Gastrocnemius medialis (tissue), 4 donors: ENCODE measurements at regions not wholly inside any gene's neighbourhood (a gene's known extent, or its start where the extent isn't known, plus 50 kb on each side); places are given as distances from the start of the nearest gene placed in this dataset.

ENCODE experiments used
- ATAC-seq, 2 donors: fragments of 150-250 bp; one replicate each; pipeline ENCODE4 v1.9.1; 2016
- DNase-seq, 2 donors: peaks; one replicate each; pipeline ENCODE4 v3.0.0-alpha.2; 2019
- H3K27ac ChIP-seq, 4 donors: fragments of 200-600 bp; sonication (generic); 1 replicate in 1 of 4; 2 replicates in 3 of 4; pipeline ENCODE4 v1.5.1; 2016 to 2018; ENCODE audit warnings: mild to moderate bottlenecking in 2 of 4, moderate library complexity in 1 of 4
- H3K27me3 ChIP-seq, 3 donors: fragments of 200-600 bp; sonication (generic) in 2 of 3; 1 replicate in 1 of 3; 2 replicates in 2 of 3; pipeline versions ENCODE4 v1.5.1 to v1.6.0; 2016 to 2019; ENCODE audit warnings: mild to moderate bottlenecking in 1 of 3, moderate library complexity in 1 of 3
- H3K36me3 ChIP-seq, 2 donors: fragments of 200-600 bp; sonication (generic) in 1 of 2; one replicate each; pipeline ENCODE4 v1.5.1; 2017 to 2018
- H3K4me1 ChIP-seq, 2 donors: fragments of 200-600 bp; sonication (generic) in 1 of 2; one replicate each; pipeline ENCODE4 v1.5.1; 2016 to 2017; ENCODE audit warnings: mild to moderate bottlenecking in 2 of 2
- H3K4me3 ChIP-seq, 4 donors: fragments of 200-600 bp; sonication (generic) in 3 of 4; 1 replicate in 1 of 4; 2 replicates in 3 of 4; pipeline ENCODE4 v1.5.1; 2016 to 2019; ENCODE audit warnings: mild to moderate bottlenecking in 2 of 4
- H3K9me3 ChIP-seq, 3 donors: fragments of 200-600 bp; sonication (generic) in 2 of 3; 1 replicate in 1 of 3; 2 replicates in 2 of 3; pipeline ENCODE4 v1.5.1; 2016 to 2019
- POLR2A ChIP-seq, 2 donors: fragments of 450-650 bp; IDR thresholded peaks; one replicate each; pipeline ENCODE4 v1.6.1; 2017; ENCODE audit warnings: antibody characterized with exemption in 2 of 2, mild to moderate bottlenecking in 2 of 2, moderate library complexity in 2 of 2
- in situ Hi-C, 4 donors: fragments of 200-750 bp; cut with MboI; loops; one replicate each; pipeline versions ENCODE4 v1.15.0 to v1.8.0; 2017; ENCODE audit warnings: low sequenced_read_pairs in 4 of 4
- intact Hi-C: fragments of 100-400 bp; cut with DNase I; formaldehyde crosslinking; loops from one replicate; pipeline ENCODE4 v1.15.1; 2023; ENCODE audit warnings: low total_unique reads
- TF ChIP-seq, protein P1 (sequence below), 5 experiments: fragments of 450-650 bp in 3 of 5; fragments of 200-600 bp in 2 of 5; sonication (generic) in 2 of 5; IDR thresholded peaks in 4 of 5; conservative IDR thresholded peaks in 1 of 5; 1 replicate in 4 of 5; 2 replicates in 1 of 5; pipeline ENCODE4 v1.5.1; 2016 to 2019; ENCODE audit warnings: antibody characterized with exemption in 5 of 5, mild to moderate bottlenecking in 3 of 5, moderate library complexity in 3 of 5

DNA sequence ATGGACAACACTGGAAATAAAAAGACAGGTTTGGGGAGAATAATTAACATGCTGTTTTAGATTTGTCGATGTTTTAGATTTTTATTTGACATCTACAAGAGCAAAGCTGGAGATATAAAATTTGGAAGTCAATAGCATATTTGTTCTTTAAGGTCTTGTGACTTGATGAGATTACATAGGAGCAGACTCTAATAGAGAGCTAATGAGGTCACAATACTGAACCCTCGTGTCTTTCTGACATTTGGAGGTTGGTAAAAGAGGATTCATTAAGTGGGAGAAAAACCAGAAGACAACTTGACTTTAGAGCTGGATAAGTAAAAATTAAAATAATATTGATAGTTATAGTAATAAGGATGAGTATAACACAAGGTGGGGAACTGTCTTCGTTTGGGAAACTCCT lies 322.7 kb upstream of the SEMA6A start:
- in situ Hi-C loops: no loop called here

DNA sequence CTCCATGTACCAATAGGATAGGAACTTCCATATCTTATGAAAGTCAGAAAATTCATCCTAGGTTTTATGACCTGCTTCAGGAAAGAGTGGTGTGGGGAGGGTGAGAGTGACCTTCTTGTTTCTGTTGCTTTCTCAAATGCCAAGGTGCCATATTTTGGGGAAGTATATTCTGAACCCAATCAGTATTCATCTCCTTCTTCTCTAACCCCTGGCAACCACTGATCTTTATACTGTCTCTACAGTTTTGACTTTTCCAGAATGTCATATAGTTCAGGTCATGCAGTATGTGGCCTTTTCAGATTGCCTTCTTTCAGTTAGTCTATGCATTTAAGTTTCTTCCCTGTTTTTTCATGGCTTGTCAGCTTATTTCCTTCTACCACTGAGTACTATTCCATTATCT lies 321.4 kb upstream of the SEMA6A start:
- Histone ChIP-seq H3K27ac (no peak overlapping the region), H3K36me3 (no peaks in the 10 kb centered on the region), H3K9me3 (no peaks in the 10 kb centered on the region), H3K4me3 (no peak overlapping the region), H3K4me1 (peaks cover 0 to 8% of the 10 kb centered on the region in 2 donors), H3K27me3 (no peaks in the 10 kb centered on the region)
- intact Hi-C loops (no loop called here), in situ Hi-C loops (no loop called here)
- TF ChIP-seq, protein P1, sequence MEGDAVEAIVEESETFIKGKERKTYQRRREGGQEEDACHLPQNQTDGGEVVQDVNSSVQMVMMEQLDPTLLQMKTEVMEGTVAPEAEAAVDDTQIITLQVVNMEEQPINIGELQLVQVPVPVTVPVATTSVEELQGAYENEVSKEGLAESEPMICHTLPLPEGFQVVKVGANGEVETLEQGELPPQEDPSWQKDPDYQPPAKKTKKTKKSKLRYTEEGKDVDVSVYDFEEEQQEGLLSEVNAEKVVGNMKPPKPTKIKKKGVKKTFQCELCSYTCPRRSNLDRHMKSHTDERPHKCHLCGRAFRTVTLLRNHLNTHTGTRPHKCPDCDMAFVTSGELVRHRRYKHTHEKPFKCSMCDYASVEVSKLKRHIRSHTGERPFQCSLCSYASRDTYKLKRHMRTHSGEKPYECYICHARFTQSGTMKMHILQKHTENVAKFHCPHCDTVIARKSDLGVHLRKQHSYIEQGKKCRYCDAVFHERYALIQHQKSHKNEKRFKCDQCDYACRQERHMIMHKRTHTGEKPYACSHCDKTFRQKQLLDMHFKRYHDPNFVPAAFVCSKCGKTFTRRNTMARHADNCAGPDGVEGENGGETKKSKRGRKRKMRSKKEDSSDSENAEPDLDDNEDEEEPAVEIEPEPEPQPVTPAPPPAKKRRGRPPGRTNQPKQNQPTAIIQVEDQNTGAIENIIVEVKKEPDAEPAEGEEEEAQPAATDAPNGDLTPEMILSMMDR (IDR thresholded peaks at IDR 0.05 in 4 of 5, conservative IDR thresholded peaks at IDR 0.05 in 1 of 5): no peak
- TF ChIP-seq POLR2A (IDR thresholded peaks at IDR 0.05): no peak
- DNase-seq (no peak), ATAC-seq (no peak)

More for the DNA sequence above, 322.7 kb upstream of the SEMA6A start:
- H3K27ac ChIP-seq: no peak overlapping the region
- no peak overlapping the region for H3K4me3 ChIP-seq
- TF ChIP-seq, protein P1 (IDR thresholded peaks at IDR 0.05 in 4 of 5, conservative IDR thresholded peaks at IDR 0.05 in 1 of 5): no peak
- TF ChIP-seq POLR2A (IDR thresholded peaks at IDR 0.05): no peak
- H3K27me3 ChIP-seq: no peaks in the 10 kb centered on the region
- no peaks in the 10 kb centered on the region for H3K9me3 ChIP-seq
- no peak for ATAC-seq
- no peaks in the 10 kb centered on the region for H3K36me3 ChIP-seq
- intact Hi-C loops: no loop called here
- H3K4me1 ChIP-seq: peaks cover 0 to 8% of the 10 kb centered on the region in 2 donors
- DNase-seq: no peak

DNA sequence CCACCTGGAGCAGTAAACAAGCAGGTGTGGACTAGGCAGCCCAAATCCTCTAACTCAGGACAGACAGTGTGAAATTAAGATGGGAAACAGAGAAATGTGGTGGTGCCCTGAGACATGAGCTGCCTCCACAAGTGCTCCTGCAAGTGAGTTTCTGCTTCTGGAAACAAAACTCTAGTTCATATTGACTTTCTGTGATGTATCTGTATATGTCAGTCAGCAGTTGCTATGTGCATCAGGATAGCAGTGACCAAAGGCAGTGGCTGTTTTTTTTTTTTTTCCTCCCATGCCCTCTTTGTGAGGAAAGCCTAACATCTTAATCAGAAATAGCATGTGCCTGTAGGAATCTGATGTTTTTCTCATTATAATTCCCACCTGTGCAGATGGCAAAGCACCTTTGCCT lies 318.4 kb upstream of the SEMA6A start:
- Histone ChIP-seq H3K9me3 (no peaks in the 10 kb centered on the region), H3K27me3 (no peaks in the 10 kb centered on the region), H3K4me1 (no peaks in the 10 kb centered on the region), H3K27ac (no peak overlapping the region), H3K36me3 (no peaks in the 10 kb centered on the region), H3K4me3 (no peak overlapping the region)
- intact Hi-C loops (no loop called here), in situ Hi-C loops (no loop called here)
- ATAC-seq (no peak), DNase-seq (no peak)
- no peak for TF ChIP-seq POLR2A (IDR thresholded peaks at IDR 0.05)
- TF ChIP-seq, protein P1 (IDR thresholded peaks at IDR 0.05 in 4 of 5, conservative IDR thresholded peaks at IDR 0.05 in 1 of 5): no peak

DNA sequence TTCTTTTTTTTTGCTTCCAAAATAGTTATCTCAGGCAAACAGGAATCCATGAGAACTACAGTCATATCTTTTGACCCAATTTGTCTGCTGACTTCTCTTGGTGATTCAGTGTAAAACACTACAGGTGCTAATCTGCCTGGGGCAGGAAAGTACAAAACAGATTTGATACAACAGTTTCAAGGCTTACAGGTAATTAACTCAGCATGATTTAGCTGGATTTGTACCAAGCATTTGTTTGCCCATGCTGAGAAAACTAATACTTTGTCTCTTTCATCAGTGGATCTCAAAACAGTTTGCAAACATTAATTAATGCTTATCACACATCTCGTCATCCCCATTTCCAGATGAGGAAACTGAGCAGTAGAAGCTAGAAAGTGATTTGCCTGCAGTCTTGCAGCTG lies 312.5 kb upstream of the SEMA6A start:
- DNase-seq: no peak

DNA sequence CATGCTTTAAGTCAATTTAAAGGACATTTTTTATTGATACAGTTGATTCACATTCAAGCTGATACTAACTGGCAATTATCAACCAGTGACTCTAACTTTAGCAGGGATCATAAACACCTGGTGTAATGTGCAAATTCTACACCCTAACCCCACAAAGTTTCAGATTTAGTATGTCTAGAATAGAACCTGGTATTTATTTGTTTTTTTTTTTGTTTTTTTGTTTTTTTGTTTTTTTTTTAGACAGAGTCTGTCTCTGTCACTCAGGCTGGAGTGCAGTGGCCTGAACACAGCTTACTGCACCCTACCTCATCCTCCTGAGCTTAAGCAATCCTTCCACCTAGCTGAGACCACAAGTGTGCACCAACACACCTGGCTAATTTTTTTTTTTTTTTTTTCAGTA lies 311.2 kb upstream of the SEMA6A start:
- no peak overlapping the region for H3K4me3 ChIP-seq
- in situ Hi-C loops: no loop called here
- ATAC-seq (no peak), DNase-seq (no peak)
- no peaks in the 10 kb centered on the region for H3K4me1 ChIP-seq
- no peak for TF ChIP-seq POLR2A (IDR thresholded peaks at IDR 0.05)
- TF ChIP-seq, protein P1 (IDR thresholded peaks at IDR 0.05 in 4 of 5, conservative IDR thresholded peaks at IDR 0.05 in 1 of 5): no peak
- no peaks in the 10 kb centered on the region for H3K36me3 ChIP-seq
- intact Hi-C loops: no loop called here
- H3K9me3 ChIP-seq: no peaks in the 10 kb centered on the region
- H3K27me3 ChIP-seq: no peaks in the 10 kb centered on the region
- no peak overlapping the region for H3K27ac ChIP-seq

More for the DNA sequence above, 312.5 kb upstream of the SEMA6A start:
- intact Hi-C loops (no loop called here), in situ Hi-C loops (no loop called here)
- Histone ChIP-seq H3K9me3 (no peaks in the 10 kb centered on the region), H3K4me1 (no peaks in the 10 kb centered on the region), H3K27me3 (no peaks in the 10 kb centered on the region), H3K4me3 (no peak overlapping the region), H3K36me3 (no peaks in the 10 kb centered on the region), H3K27ac (no peak overlapping the region)
- no peak for ATAC-seq
- no peak for TF ChIP-seq POLR2A (IDR thresholded peaks at IDR 0.05)
- TF ChIP-seq, protein P1 (IDR thresholded peaks at IDR 0.05 in 4 of 5, conservative IDR thresholded peaks at IDR 0.05 in 1 of 5): no peak
